Thyroid gland (tissue), 4 donors: ENCODE measurements at regions not wholly inside any gene's neighbourhood (a gene's known extent, or its start where the extent isn't known, plus 50 kb on each side); places are given as distances from the start of the nearest gene placed in this dataset.

ENCODE experiments used
- CTCF ChIP-seq, 6 experiments: fragments of 200-600 bp in 3 of 6; fragments of 450-650 bp in 3 of 6; sonication (generic) in 3 of 6; IDR thresholded peaks; one replicate each; pipeline ENCODE4 v1.5.1; 2016 to 2019; ENCODE audit warnings: antibody characterized with exemption in 6 of 6, mild to moderate bottlenecking in 2 of 6, inconsistent platforms in 1 of 6, moderate library complexity in 1 of 6
- POLR2A ChIP-seq, 2 donors: fragments of 450-650 bp; IDR thresholded peaks; one replicate each; pipeline ENCODE4 v1.6.1; 2017; ENCODE audit warnings: antibody characterized with exemption in 2 of 2, mild to moderate bottlenecking in 2 of 2, moderate library complexity in 1 of 2

GRCh38 chr7:121745856-121746255 lies 127.1 kb upstream of the PTPRZ1 start:
- no peak for TF ChIP-seq CTCF (IDR thresholded peaks at IDR 0.05)
- TF ChIP-seq POLR2A (IDR thresholded peaks at IDR 0.05) = no peak
